Fibroblast of lung (primary cell): ENCODE measurements at regions not wholly inside any gene's neighbourhood (a gene's known extent, or its start where the extent isn't known, plus 50 kb on each side); places are given as distances from the start of the nearest gene placed in this dataset.

Experiments used
- CTCF ChIP-seq, 2 donors: IDR thresholded peaks in 1 of 2; conservative IDR thresholded peaks in 1 of 2; 1 replicate in 1 of 2; 2 replicates in 1 of 2; pipeline ENCODE4 v1.5.1; 2011 to 2012; ENCODE audit warnings: low read length in 2 of 2, control low read depth in 1 of 2, inconsistent platforms in 1 of 2, low read depth in 1 of 2, mild to moderate bottlenecking in 1 of 2
- EZH2 ChIP-seq: IDR thresholded peaks from 2 replicates; pipeline ENCODE4 v1.5.1; 2012; ENCODE audit warnings: low read length, control low read depth, mild to moderate bottlenecking; ENCODE audit errors: missing control alignments

GRCh38 chr3:116833202-116833601 is 123.6 kb downstream of the TUSC7 start:
- no peak for TF ChIP-seq CTCF (conservative IDR thresholded peaks at IDR 0.05 in 1 of 2, IDR thresholded peaks at IDR 0.05 in 1 of 2; ENCODE audit: low read depth in 1 of 2, low read length in 2 of 2)
- no peak for TF ChIP-seq EZH2
